B cell (primary cell): ENCODE measurements at regions not wholly inside any gene's neighbourhood (a gene's known extent, or its start where the extent isn't known, plus 50 kb on each side); places are given as distances from the start of the nearest gene placed in this dataset.

ENCODE experiments used
- EZH2 ChIP-seq: IDR thresholded peaks from 2 replicates; pipeline ENCODE4 v1.6.1; 2012; ENCODE audit warnings: borderline replicate concordance, low read depth, mild to moderate bottlenecking, moderate library complexity, low read length; ENCODE audit not compliant: insufficient read depth, poor library complexity, severe bottlenecking
- TF ChIP-seq, protein P1 (sequence below): fragments of 200-600 bp; IDR thresholded peaks from one replicate; pipeline ENCODE4 v1.8.0; 2022; ENCODE audit warnings: antibody characterized with exemption, mild to moderate bottlenecking

GRCh38 chr9:29741169-29741568, 2167.9 kb upstream of the C9orf72 start:
- TF ChIP-seq, protein P1, sequence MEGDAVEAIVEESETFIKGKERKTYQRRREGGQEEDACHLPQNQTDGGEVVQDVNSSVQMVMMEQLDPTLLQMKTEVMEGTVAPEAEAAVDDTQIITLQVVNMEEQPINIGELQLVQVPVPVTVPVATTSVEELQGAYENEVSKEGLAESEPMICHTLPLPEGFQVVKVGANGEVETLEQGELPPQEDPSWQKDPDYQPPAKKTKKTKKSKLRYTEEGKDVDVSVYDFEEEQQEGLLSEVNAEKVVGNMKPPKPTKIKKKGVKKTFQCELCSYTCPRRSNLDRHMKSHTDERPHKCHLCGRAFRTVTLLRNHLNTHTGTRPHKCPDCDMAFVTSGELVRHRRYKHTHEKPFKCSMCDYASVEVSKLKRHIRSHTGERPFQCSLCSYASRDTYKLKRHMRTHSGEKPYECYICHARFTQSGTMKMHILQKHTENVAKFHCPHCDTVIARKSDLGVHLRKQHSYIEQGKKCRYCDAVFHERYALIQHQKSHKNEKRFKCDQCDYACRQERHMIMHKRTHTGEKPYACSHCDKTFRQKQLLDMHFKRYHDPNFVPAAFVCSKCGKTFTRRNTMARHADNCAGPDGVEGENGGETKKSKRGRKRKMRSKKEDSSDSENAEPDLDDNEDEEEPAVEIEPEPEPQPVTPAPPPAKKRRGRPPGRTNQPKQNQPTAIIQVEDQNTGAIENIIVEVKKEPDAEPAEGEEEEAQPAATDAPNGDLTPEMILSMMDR = no peak
- no peak for TF ChIP-seq EZH2
